NCI-H510A (cell line): ENCODE measurements at regions not wholly inside any gene's neighbourhood (a gene's known extent, or its start where the extent isn't known, plus 50 kb on each side); places are given as distances from the start of the nearest gene placed in this dataset.
"Not testable (repeated sequence)": the region's sequence is repeated elsewhere in the genome, so short reads cannot be mapped to it uniquely, and the experiment has no call there.

ENCODE experiments used
- DNase-seq: peaks from one replicate; lab custom pipeline; 2025; lab: John Stamatoyannopoulos, UW

DNA sequence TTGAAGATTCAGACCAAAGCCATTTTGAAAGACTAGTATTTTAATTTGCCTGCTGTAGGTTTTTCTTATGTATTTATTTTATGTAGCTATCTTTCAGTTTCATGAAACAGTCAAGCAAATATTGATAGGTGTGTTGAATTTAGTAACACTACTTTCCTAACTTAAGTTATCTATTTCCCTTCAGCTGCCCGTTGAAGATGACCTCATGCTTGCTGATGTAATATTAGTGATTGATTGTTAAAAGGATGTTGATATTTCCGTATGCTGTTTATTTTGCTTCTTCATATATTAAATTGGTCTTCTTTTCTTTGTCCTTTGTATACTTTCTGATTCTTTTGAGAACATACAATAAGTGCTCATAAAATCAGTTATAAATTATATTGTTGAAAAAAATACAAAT lies 86.8 kb upstream of the CHORDC1 start:
- DNase-seq: no peak

- no peak for DNase-seq
Measured at GRCh38 chr11:90294526-90294925, 71.7 kb upstream of the CHORDC1 start.

DNA sequence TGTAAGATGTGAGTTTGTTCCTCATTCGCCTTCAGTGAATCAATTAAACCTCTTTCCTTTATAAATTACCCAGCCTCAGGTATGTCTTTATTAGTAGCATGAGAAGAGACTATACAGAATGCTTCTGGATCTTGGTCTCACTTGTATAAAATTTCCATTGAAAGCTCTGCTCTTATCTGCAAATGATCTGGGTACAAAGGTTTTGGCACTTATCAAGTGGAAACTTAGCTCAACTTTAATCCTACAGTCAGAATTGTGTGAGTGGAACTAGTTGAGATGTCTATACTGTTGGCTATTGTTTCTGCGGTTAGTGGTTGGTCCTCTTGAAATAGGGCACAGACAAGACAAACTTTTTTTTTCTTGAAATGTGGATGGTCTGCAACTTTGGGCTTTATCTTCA lies 71.2 kb upstream of the CHORDC1 start:
- DNase-seq: no peak

- no peak for DNase-seq
Measured at GRCh38 chr11:90288212-90288821, 65.5 kb upstream of the CHORDC1 start.

GRCh38 chr11:90286640-90287039 lies 63.8 kb upstream of the CHORDC1 start:
- no peak for DNase-seq

GRCh38 chr11:90284171-90284570 lies 61.3 kb upstream of the CHORDC1 start:
- DNase-seq: no peak

DNA sequence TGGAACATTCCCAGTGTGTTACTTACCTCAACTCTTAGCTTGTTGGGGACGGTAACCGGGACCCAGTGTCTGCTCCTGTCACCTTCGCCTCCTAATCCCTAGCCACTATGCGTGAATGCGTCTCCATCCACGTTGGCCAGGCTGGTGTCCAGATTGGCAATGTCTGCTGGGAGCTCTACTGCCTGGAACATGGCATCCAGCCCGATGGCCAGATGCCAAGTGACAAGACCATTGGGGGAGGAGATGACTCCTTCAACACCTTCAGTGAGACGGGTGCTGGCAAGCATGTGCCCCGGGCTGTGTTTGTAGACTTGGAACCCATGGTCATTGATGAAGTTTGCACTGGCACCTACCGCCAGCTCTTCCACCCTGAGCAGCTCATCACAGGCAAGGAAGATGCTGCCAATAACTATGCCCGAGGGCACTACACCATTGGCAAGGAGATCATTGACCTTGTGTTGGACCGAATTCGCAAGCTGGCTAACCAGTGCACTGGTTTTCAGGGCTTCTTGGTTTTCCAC lies 59.8 kb upstream of the CHORDC1 start:
- DNase-seq: not testable (repeated sequence)

- no peak for DNase-seq
Measured at GRCh38 chr11:90274362-90274761, 51.5 kb upstream of the CHORDC1 start.
